Astrocyte of the spinal cord (primary cell): ENCODE measurements at regions not wholly inside any gene's neighbourhood (a gene's known extent, or its start where the extent isn't known, plus 50 kb on each side); places are given as distances from the start of the nearest gene placed in this dataset.
A peak's percentile ranks its signal among the peaks of the same experiment; 100 is the strongest.

Experiments used
- DNase-seq: peaks from one replicate; pipeline ENCODE4 v3.0.0; 2011; ENCODE audit warnings: low read depth, low spot score
- H3K4me3 ChIP-seq: 2 replicates; pipeline ENCODE4 v1.5.1; 2011; ENCODE audit warnings: low read depth, mild to moderate bottlenecking, low read length, moderate library complexity
- CTCF ChIP-seq: IDR thresholded peaks from 2 replicates; pipeline ENCODE4 v1.5.1; 2012; ENCODE audit warnings: low read depth, mild to moderate bottlenecking, low read length, inconsistent platforms
- in situ Hi-C: cut with HindIII; loops from 2 replicates; pipeline ENCODE4 v1.10.0; 2017; ENCODE audit warnings: low sequenced_read_pairs

GRCh38 chr1:95852483-95853070, 618.6 kb downstream of the RWDD3 start:
- no peak for TF ChIP-seq CTCF
- no peak overlapping the region for H3K4me3 ChIP-seq
- DNase-seq: no peak
- in situ Hi-C loops: no loop called here

GRCh38 chr1:95854457-95854856, 620.4 kb downstream of the RWDD3 start:
- H3K4me3 ChIP-seq: no peak overlapping the region
- in situ Hi-C loops: no loop called here
- TF ChIP-seq CTCF: no peak
- no peak for DNase-seq

- in situ Hi-C loops: no loop called here
Observed at GRCh38 chr1:95863086-95863485, 629.1 kb downstream of the RWDD3 start.

GRCh38 chr1:95865769-95866168, 631.8 kb downstream of the RWDD3 start:
- DNase-seq: no peak
- no peak overlapping the region for H3K4me3 ChIP-seq
- in situ Hi-C loops: no loop called here
- TF ChIP-seq CTCF: no peak

More at GRCh38 chr1:95863086-95863485, 629.1 kb downstream of the RWDD3 start:
- no peak overlapping the region for H3K4me3 ChIP-seq
- no peak for TF ChIP-seq CTCF
- no peak for DNase-seq

- DNase-seq: no peak
- TF ChIP-seq CTCF: no peak
- in situ Hi-C loops: no loop called here
Observed at GRCh38 chr1:95876276-95876675, 642.3 kb downstream of the RWDD3 start.

GRCh38 chr1:95879498-95880050, 645.6 kb downstream of the RWDD3 start:
- in situ Hi-C loops: no loop called here
- no peak for DNase-seq
- H3K4me3 ChIP-seq: no peak overlapping the region
- no peak for TF ChIP-seq CTCF

More at GRCh38 chr1:95876276-95876675, 642.3 kb downstream of the RWDD3 start:
- H3K4me3 ChIP-seq: no peak overlapping the region

- no peak for DNase-seq
- peak overlapping the region; percentile 13 for H3K4me3 ChIP-seq
- in situ Hi-C loops: no loop called here
- TF ChIP-seq CTCF: no peak
Observed at GRCh38 chr1:95888941-95889390, 655.0 kb downstream of the RWDD3 start.
